ENCODE measurements at regions not wholly inside any gene's neighbourhood (a gene's known extent, or its start where the extent isn't known, plus 50 kb on each side); places are given as distances from the start of the nearest gene placed in this dataset.
"Not testable (repeated sequence)": the region's sequence is repeated elsewhere in the genome, so short reads cannot be mapped to it uniquely, and the experiment has no call there.

DNA sequence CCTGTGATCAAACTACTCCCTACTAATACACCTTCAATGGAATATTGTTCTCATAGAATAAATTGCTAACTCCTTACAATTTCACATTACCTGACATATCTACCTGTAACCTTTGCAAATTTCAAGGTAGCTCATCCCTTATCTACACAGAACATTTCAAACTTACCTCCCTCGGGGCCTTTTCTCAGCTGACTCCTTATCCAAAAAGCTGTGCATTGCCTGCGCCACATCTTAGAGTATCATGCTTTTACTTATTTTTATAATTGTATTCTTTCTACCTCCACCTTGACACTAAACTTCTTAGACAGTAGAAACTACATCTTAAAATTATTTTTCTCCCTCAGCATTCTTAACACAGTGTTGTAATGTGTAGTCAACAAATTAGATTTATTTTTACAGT is 198.5 kb downstream of the FBXO8 start:
- Histone ChIP-seq H3K4me3 (no peak overlapping the region), H3K27ac (no peak overlapping the region)

DNA sequence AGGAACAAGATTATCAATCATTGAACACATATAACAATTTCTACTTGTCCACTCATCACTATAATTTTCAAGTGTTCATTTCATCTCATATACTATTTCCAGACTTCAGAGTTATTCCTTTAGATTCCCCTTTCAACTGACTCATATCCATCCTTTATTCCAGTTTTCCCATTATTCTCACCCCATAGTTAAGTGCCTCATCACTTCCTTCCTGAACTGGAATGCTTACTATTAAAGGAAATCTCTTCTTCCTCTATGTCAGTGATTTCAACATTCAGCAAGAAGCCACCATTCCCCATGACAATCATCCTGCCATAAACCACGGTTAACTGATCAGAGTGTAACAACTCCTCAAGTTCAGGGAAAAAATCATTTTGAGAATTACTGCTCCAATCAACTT is 198.9 kb downstream of the FBXO8 start:
- no peak overlapping the region for H3K4me3 ChIP-seq
- no peak overlapping the region for H3K27ac ChIP-seq

DNA sequence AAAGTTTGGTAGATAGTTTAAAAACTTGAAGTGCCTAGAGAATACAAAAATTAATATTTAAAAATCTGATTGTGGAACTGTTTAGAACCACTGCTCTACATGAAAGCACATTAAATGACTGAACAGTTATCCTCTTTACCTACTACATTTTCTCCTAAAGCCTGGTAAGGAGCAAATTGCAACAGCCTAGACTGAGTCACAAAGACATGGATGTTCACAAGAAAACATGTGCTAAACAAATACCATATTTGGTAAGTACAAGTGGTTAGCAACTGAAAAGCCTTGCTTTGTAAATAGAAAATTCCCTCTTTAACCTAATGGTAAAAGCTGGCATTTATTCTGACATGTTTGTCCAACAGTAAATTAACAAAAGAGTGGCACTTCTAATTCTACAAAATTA is 203.1 kb downstream of the FBXO8 start:
- Histone ChIP-seq H3K27ac (no peak overlapping the region), H3K4me3 (no peak overlapping the region)

DNA sequence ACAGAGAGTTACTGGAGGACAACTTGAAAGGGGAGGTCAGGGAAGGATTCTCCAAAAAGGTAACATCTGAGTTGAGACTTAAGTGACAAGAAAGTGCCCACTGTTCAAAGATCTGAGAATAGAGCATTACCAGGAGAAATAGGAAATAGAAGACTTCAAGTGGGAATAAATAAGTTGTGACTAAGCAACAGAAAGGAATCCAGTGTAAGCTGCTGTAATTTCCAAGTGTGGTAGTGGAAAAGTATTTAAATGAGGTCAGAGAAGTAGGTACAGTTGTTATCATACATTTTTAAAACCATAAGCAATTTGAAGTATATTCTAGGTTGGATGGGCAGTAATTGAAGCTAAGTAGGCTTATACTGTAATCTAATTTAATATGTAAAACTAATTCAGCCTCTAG is 211.9 kb downstream of the FBXO8 start:
- Histone ChIP-seq H3K4me3 (no peak overlapping the region), H3K27ac (no peak overlapping the region)

DNA sequence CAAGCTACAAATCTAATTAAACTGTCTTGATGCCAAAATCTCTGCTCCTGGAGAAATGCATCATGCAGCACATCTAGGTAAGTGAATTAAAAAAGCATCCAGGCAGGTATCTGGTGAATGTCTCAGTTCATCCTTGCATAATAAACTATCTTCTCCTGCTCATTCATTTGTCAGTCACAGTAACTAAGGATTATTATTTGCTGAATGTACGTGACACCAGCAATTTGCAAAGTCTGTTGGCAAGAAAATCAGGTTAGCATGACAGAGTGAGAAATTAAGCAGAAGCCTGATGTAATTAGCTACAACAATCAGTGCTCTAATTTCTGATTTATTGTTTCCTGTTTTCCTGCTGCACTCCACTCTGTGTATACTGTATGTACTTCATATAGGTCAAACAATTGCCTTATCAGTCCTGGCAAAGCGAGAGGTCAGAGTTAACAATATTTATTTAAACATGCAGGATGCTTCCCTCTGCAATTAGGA is 213.6 kb downstream of the FBXO8 start:
- Histone ChIP-seq H3K4me3 (no peak overlapping the region), H3K27ac (no peak overlapping the region)

DNA sequence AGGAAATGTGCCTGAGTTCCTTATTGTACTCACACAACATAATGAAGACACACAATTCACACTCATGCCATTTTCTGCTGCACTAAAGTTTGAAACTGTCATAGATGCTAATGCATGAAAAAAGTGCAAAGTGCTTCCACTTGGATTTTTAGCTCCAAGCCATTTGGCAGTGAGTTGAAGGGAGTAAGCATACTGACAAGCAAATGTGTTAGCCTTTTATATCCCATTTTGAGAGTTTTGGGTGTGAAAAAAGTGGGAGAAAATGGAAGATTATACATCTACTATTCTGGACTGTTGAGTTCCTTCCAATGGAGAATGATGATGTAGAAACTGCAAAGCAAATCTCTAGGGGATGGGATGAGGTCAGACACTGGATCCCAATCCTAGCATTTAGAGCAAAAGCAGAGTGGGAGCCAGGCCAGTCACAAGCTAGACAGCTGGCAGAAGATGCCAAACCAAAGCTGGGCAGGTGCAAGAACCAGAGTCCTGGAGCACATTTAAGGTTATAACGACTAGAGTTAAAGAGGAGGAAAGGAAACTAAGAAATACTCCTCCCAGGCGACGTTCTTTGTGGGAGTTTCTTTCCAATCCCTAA is 216.8 kb downstream of the FBXO8 start:
- H3K27ac ChIP-seq: no peak overlapping the region
- no peak overlapping the region for H3K4me3 ChIP-seq

DNA sequence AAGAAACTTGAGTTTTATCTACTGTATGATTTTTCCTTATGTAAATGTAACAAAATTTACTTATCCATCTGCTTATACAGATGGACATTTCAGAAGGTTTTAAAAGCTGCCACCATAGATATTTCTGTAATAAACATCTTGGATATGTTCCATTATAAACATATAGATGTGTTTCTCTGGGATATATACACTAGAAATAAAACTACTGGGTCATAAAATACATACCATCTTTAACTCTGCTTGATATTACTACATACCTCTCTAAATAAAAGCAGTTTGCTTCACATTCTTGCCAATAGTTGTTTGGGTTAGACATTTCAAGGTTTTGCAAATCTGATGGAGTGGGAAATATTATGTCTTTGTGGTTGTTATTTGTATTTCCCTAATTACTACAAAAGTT is 220.6 kb downstream of the FBXO8 start:
- Histone ChIP-seq H3K4me3 (no peak overlapping the region), H3K27ac (no peak overlapping the region)

DNA sequence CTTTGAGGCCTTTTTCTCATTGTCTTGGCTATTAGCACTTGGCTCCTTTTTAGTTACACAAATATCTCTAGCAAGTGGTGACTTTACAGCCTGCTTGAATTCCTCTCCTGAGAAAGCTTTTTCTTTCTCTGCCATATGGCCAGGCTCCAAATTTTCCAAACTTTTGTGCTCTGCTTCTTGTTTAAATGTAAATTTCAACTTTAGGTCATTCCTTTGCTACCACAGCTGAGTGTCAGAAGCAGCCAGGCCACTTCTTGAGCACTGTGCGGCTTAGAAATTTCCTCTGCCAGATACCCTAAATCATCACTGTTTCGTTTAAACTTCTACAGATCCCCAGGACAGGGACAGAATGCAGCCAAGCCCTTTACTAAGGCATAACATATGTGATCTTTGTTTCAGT is 222.4 kb downstream of the FBXO8 start:
- H3K4me3 ChIP-seq: no peak overlapping the region
- H3K27ac ChIP-seq: no peak overlapping the region

DNA sequence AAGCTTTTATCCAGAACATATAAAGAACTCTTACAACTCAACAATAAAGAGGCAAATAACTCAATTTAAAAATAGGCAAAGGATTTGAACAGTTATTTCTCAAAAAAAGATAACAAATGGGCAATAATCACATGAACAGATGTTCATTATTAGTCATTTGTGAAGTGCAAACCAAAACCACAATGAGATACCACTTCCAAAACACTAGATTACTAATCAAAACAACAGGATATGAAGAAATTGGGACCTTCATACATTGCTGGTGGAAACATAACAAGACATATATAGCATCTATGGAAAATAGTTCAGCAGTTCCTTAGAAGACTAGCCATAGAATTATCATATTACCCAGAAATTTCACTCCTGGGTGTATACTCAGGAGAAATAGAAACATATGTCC is 224.6 kb downstream of the FBXO8 start:
- no peak overlapping the region for H3K27ac ChIP-seq
- no peak overlapping the region for H3K4me3 ChIP-seq

DNA sequence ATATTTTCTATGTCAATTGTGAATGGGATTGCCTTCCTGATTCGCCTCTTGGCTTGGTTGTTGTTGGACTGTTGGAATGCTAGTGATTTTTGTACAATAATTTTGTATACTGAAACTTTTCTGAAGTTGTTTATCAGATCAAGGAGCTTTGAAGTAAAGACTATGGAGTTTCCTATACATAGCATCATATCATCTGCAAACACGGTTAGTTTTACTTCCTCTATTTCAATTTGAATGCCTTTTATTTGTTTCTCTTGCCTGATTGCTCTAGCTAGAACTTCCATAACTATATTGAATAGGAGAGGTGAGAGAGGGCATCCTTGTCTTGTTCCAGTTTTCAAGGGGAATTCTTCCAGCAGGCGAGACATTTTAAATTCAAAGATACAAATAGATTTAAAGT is 226.5 kb downstream of the FBXO8 start:
- H3K27ac ChIP-seq: no peak overlapping the region
- H3K4me3 ChIP-seq: no peak overlapping the region

DNA sequence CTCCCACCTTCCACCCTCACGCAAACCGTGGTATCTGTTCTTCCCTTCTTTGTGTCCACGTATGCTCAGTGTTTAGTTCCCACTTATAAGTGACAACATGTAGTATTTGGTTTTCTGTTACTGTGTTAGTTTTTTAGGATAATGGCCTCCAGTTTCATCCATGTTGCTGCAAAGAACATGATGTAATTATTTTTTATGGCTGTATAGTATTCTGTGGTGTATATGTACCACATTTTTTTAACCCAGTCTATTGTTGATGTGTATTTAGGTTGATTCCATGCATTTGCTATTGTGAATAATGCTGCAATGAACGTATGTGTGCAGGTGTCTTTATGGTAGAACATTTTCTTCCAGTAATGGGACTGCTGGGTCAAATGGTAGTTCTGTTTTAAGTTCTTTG is 228.1 kb downstream of the FBXO8 start:
- Histone ChIP-seq H3K27ac (no peak overlapping the region), H3K4me3 (no peak overlapping the region)

DNA sequence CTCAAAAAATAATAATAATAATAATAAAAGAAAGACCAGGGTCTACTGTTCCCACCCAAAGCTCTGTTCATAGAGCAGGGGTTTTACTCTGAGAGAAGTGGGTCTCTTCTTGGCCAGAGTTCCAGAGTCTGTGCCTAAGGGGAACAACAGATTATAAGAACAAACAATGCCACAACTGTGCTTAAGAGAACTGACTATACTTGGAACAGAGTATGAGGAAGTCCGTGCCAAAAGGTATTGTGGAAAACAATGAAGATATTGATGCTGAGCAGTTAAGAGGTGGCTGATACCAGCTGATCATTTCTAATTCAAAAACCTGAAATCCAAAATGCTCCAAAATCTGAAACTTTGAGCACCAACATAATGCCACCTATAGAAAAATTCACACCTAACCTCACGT is 229.6 kb downstream of the FBXO8 start:
- no peak overlapping the region for H3K4me3 ChIP-seq
- H3K27ac ChIP-seq: no peak overlapping the region

DNA sequence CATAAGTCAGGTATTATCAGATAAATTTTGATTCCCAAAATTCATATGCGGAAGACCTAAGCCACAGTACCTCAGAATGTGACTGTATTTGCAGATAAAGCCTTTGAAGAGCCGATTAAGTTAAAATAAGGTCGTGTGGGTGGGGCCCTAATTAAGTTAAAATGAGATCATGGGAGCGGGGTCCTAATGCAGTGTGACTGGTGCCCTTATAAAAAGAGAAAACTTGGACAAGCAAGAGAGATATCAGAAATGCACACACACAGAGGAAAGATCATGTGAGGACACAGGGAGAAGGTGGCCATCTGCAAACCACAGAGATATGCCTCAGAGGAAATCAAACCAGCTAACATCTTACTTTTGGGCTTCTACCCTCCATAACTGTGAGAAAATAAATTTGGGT is 236.1 kb downstream of the FBXO8 start:
- no peak overlapping the region for H3K27ac ChIP-seq

DNA sequence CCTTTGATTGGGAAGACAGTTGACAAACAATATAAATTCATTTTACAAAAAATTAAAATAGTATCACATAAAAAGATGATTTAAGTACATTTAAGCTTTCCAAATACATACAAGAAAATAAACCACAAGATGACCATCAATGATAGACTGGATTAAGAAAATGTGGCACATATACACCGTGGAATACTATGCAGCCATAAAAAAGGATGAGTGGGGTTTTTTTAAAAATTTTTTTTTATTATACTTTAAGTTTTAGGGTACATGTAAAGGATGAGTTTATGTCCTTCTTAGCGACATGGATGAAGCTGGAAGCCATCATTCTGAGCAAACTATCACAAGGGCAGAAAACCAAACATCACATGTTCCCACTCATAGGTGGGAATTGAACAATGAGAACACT is 237.6 kb downstream of the FBXO8 start:
- not testable (repeated sequence) for H3K27ac ChIP-seq, H3K4me3 ChIP-seq

More for the DNA sequence above, 236.1 kb downstream of the FBXO8 start:
- H3K4me3 ChIP-seq: no peak overlapping the region

DNA sequence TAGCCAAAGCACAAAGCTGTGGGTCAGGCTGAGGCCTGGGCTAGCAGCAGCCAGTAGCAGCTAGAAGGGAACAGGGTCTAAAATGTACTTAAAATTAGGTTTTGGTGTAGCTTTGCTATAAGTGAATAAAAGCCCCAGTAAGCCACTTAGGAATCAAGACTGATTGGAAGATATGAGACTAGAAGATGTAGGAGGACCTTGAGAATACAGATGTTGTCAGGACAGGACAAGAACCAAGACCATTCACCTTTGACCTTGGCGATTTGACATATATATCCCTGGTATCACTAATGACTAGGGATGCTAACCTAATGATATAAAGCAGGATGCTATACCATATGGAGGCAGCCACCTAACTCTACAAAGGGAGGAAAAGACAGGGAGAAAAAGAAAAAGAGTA is 238.1 kb downstream of the FBXO8 start:
- no peak overlapping the region for H3K27ac ChIP-seq
- H3K4me3 ChIP-seq: no peak overlapping the region

DNA sequence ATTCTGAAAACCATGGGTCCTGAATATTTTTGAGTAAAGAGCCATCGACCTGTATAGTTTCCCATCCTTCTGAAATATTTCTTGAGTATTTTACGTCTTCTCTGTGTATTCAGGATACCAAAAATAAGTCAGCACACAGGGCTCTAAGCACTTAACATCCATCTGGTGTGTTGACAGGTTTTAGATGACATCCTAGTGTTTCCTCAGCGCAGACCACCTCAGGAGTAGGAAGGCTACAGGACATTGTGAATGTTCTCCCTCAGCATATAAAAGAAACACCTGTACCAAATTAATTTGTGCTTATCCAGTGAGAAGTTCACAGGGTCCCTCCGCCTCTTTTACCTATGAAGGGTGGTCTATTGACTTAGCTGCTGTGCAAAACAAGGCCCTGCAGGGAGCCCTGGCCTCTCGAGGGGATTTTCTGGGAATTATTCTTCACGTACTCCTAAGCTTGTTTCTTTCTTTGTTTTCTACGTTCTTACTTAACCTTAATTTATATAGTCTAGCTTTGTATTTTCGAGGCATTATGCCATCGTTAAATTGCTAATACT is 241.8 kb downstream of the FBXO8 start:
- no peak overlapping the region for H3K4me3 ChIP-seq
- no peak overlapping the region for H3K27ac ChIP-seq

DNA sequence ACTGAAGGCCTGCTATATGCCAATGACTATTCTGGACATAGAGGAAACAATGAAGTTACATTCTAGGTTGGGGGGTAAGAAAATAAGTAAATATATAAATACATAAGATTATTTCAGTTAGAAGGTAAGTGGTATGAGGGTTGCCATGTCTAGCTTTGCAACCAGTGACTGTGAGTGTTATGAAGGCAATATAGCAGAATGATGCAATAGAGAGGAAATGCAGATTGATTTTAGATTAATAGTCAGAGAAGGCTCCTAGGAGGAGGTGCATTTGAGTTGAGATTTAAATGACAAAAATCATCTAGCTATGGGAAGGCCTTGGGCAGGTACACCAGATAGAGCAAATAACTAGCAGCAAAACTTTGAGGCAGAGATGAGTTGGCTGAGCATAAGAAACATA is 243.2 kb downstream of the FBXO8 start:
- no peak overlapping the region for H3K4me3 ChIP-seq
- no peak overlapping the region for H3K27ac ChIP-seq

DNA sequence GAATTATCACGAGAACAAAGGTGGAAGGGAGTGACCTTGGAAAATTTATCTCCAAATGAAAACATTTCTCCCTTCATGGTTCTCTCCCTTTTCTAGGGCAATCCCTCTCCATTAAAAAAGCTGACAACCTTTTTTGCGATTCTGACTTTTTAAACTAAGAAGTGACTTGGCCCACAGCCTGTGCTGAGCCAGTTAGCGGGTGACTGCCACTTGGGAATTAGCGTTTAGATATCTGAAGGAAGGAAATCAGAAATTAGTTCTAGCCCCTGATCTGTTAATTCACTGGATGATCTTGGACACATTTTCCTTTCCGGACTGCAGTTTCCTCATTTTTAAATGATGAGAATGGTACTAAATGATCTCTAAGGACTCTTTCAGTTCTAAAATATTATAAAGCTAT is 245.0 kb downstream of the FBXO8 start:
- Histone ChIP-seq H3K27ac (no peak overlapping the region), H3K4me3 (no peak overlapping the region)

DNA sequence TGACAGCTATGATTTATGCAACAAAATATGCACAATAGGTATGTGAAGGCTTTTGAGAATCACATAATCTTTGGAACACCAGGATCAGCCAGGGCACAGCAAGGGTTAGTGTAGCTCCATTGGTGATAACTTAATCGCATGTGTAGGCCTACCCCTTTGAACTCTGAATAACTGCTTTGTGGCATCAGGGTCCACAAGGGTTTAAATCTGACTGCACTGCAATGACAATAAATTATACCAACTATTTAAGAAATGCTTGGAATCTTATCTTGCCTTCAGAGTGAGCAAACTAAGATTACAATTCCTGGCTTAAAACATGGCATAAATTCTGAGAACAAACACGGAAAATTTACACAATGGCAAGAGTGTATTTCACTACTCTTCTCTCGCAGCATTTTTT is 245.8 kb downstream of the FBXO8 start:
- Histone ChIP-seq H3K4me3 (no peak overlapping the region), H3K27ac (no peak overlapping the region)

DNA sequence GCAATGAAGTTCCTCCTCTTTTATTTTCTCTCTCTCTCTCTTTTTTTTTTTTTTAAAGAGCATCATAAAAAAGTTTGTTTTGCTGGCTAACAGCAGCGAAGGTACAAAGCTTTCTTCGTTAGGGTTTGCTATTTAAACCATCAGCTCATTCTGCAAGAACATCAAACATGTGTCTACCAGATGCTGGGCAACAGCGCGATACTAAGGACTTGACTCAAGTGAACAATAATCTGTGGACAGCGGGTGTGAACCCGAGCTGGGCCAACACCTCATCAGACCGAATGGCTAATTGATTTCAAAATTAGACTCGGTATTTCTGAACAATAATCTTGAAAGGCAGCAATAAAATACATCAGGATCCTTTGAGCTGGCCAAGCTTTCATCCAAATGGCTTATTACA is 246.4 kb downstream of the FBXO8 start:
- Histone ChIP-seq H3K27ac (no peak overlapping the region), H3K4me3 (no peak overlapping the region)

DNA sequence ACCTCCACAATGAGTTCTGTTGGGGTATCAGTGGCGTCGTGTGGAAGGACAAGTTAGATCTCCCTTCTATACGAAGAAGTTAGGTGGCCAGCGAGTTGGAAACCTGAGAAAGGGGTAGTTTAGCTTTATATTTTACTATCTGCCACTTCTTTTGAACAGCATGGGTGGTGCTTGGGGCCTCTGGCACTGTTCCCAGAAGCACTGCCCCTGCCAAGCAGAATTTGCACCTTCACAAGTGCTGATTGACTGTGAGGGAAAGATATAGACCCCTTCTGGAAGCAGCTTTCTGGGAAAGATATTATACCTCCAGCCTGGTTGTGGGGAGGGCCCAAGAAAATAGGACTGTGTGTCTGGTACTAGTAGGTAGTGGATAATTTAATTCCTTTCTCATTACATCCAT is 246.9 kb downstream of the FBXO8 start:
- Histone ChIP-seq H3K27ac (no peak overlapping the region), H3K4me3 (no peak overlapping the region)

DNA sequence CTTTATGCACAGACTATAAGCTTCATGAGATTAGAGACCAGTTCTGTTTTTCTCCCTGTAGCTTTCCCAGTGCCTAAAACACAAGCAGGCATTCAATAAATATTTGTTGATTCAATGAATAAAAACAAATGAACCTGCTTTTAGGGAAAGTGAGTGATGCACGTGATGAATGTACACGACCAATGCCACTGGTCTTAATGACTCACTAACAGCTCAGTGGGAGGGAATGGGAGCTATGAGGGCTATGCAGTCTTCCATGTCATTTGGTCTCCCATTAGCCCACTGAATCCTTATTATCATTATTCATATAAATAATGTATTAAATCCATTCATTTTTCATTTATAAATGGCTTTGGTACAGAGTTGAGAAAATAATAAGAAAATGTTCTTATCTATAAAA is 247.4 kb downstream of the FBXO8 start:
- Histone ChIP-seq H3K4me3 (no peak overlapping the region), H3K27ac (no peak overlapping the region)
